ENCODE measurements at regions not wholly inside any gene's neighbourhood (a gene's known extent, or its start where the extent isn't known, plus 50 kb on each side); places are given as distances from the start of the nearest gene placed in this dataset.
A peak's percentile ranks its signal among the peaks of the same experiment; 100 is the strongest.

DNA sequence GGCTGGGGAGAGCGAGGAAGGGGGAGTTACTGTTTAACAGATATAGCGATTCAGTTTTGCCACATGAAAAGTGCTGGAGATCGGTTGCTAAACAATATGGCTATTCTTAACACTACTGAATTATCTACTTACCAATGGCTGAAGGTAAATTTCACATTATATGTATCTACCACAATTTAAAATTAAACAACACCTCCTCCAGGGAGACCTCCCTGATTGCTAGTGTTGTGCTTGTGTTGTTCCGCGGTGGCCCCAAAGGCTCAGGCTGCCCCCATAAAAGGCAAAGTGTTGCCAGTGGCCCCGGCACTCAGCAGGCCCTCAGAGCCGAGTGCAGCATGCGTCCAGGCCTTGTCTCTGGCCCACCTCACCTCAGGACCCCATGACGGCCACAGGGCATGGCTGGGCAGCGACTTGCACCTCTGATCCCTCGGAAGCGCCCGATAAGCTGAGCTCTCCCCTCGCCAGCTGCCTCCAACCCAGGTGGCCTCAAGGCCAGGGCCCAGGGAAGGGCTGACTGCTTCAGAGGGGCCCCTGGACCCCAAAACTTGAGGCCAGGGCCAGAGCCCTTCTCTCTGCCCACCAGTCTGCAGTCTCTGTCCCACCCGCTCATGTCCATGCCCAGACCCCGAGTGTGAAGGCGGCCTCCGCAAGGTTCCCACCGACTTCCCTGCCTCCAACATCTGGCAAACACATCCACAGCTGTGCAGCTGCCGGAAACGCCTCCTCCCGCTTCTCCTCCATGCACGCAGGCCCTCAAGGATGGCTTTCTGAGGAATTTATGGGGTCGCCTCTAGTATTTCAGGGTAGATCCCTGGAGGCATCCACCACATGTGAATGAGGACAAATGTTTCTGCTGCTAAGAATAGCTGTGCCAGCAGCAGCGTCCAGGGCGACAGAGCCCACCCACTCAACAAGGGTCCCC is 60.0 kb downstream of the NCOR2 start:
- in situ Hi-C loops (cut with MboI), result no loop called here

DNA sequence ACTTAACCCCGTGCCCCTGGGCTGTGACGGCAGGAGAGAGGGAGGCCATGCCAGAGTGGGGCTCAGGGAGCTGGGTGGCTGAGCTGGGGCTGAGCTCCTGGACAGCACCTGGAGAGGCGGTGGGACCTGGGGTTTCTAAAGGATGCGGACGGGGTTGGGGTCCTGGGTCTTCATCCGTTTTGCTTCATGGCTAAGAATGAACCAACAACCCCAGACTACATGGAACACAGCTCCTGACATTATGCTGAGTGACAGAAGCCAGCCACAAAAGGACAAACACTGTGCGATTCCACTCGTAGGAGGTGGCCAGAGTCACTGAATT is 60.6 kb downstream of the NCOR2 start:
- Histone ChIP-seq H3K27ac (peak overlapping the region; percentile 41), H3K4me1 (ENCODE audit: insufficient read depth) (peaks cover 32% of the 10 kb centered on the region)

More for the DNA sequence above, 60.0 kb downstream of the NCOR2 start:
- no peaks in the 10 kb centered on the region for H3F3A ChIP-seq (ENCODE audit: insufficient read depth)
- peaks cover 35% of the 10 kb centered on the region for H3K4me1 ChIP-seq (ENCODE audit: insufficient read depth)
- DNase-seq, result peak; percentile 42
- H3K9me3 ChIP-seq (ENCODE audit: low read depth), result no peaks in the 10 kb centered on the region
- no peaks in the 10 kb centered on the region for H3K36me3 ChIP-seq (ENCODE audit: low read depth)
- H3K4me2 ChIP-seq (ENCODE audit: unreplicated experiment), result no peak overlapping the region
- H2AFZ ChIP-seq, result no peak overlapping the region
- H4K20me1 ChIP-seq (ENCODE audit: insufficient read depth), result no peaks in the 10 kb centered on the region
- WGBS, 2 experiments (ENCODE audit: low coverage in 1 of 2, low lambda C conversion rate in 2 of 2, missing lambda C conversion rate in 2 of 2), result 68 to 71% methylated on average over 26 of the region's 26 CpGs
- peaks cover 100% of the 10 kb centered on the region for H3K79me2 ChIP-seq (ENCODE audit: insufficient read depth)
- no peaks in the 10 kb centered on the region for H3K9me2 ChIP-seq (ENCODE audit: insufficient read depth)
- no peak for TF ChIP-seq EZH2 (IDR thresholded peaks at IDR 0.05; ENCODE audit: insufficient read depth, poor library complexity, severe bottlenecking)
- no peak for TF ChIP-seq EZH2phosphoT487 (IDR thresholded peaks at IDR 0.05; ENCODE audit: insufficient read depth, low read depth)
- H3K9ac ChIP-seq, result peak overlapping the region; percentile 47; the same call in 1 of the 2 replicates
- no peak overlapping the region for H3K4me3 ChIP-seq
- no peak overlapping the region; the same call in 1 of the 2 replicates for H3K27ac ChIP-seq
- no peaks in the 10 kb centered on the region for H3K27me3 ChIP-seq (replicated peaks; ENCODE audit: insufficient read depth)

GRCh38 chr12:124506145-124506831 is 61.1 kb downstream of the NCOR2 start:
- H3K27ac ChIP-seq, result peak overlapping the region; percentile 41
- H4K20me1 ChIP-seq (ENCODE audit: insufficient read depth), result no peaks in the 10 kb centered on the region
- no peaks in the 10 kb centered on the region for H3K36me3 ChIP-seq (ENCODE audit: low read depth)
- peak; percentile 76 for DNase-seq
- in situ Hi-C loops (cut with MboI), result no loop called here
- TF ChIP-seq EZH2 (IDR thresholded peaks at IDR 0.05; ENCODE audit: insufficient read depth, poor library complexity, severe bottlenecking) (no peak), EZH2phosphoT487 (IDR thresholded peaks at IDR 0.05; ENCODE audit: insufficient read depth, low read depth) (no peak)
- H3K4me1 ChIP-seq (ENCODE audit: insufficient read depth), result peaks cover 32% of the 10 kb centered on the region
- no peak overlapping the region for H2AFZ ChIP-seq
- H3K4me2 ChIP-seq (ENCODE audit: unreplicated experiment), result peak overlapping the region; percentile 39
- H3K9ac ChIP-seq, result peak overlapping the region; percentile 47
- no peaks in the 10 kb centered on the region for H3K9me2 ChIP-seq (ENCODE audit: insufficient read depth)
- no peaks in the 10 kb centered on the region for H3K27me3 ChIP-seq (replicated peaks; ENCODE audit: insufficient read depth)
- peak overlapping the region; percentile 34; the same call in 1 of the 2 replicates for H3K4me3 ChIP-seq
- H3F3A ChIP-seq (ENCODE audit: insufficient read depth), result no peaks in the 10 kb centered on the region
- H3K79me2 ChIP-seq (ENCODE audit: insufficient read depth), result peaks cover 100% of the 10 kb centered on the region
- 17 to 23% methylated on average over 30 of the region's 30 CpGs for WGBS, 2 experiments (ENCODE audit: low coverage in 1 of 2, low lambda C conversion rate in 2 of 2, missing lambda C conversion rate in 2 of 2)
- no peaks in the 10 kb centered on the region for H3K9me3 ChIP-seq (ENCODE audit: low read depth)

More for the DNA sequence above, 60.6 kb downstream of the NCOR2 start:
- Histone ChIP-seq H3K9me3 (ENCODE audit: low read depth) (no peaks in the 10 kb centered on the region), H3K79me2 (ENCODE audit: insufficient read depth) (peaks cover 100% of the 10 kb centered on the region), H3K9ac (peak overlapping the region; percentile 47), H3K4me2 (ENCODE audit: unreplicated experiment) (peak overlapping the region; percentile 39), H2AFZ (no peak overlapping the region), H3K27me3 (replicated peaks; ENCODE audit: insufficient read depth) (no peaks in the 10 kb centered on the region), H3K4me3 (0 out of 2 replicates have a peak overlapping the region, but pooled peaks have one; percentile 34), H3K9me2 (ENCODE audit: insufficient read depth) (no peaks in the 10 kb centered on the region), H3F3A (ENCODE audit: insufficient read depth) (no peaks in the 10 kb centered on the region), H3K36me3 (ENCODE audit: low read depth) (no peaks in the 10 kb centered on the region), H4K20me1 (ENCODE audit: insufficient read depth) (no peaks in the 10 kb centered on the region)
- WGBS, 2 experiments (ENCODE audit: low coverage in 1 of 2, low lambda C conversion rate in 2 of 2, missing lambda C conversion rate in 2 of 2), result 47 to 49% methylated on average over 8 of the region's 8 CpGs
- no peak for DNase-seq
- in situ Hi-C loops (cut with MboI), result no loop called here
- no peak for TF ChIP-seq EZH2phosphoT487 (IDR thresholded peaks at IDR 0.05; ENCODE audit: insufficient read depth, low read depth)
- no peak for TF ChIP-seq EZH2 (IDR thresholded peaks at IDR 0.05; ENCODE audit: insufficient read depth, poor library complexity, severe bottlenecking)

DNA sequence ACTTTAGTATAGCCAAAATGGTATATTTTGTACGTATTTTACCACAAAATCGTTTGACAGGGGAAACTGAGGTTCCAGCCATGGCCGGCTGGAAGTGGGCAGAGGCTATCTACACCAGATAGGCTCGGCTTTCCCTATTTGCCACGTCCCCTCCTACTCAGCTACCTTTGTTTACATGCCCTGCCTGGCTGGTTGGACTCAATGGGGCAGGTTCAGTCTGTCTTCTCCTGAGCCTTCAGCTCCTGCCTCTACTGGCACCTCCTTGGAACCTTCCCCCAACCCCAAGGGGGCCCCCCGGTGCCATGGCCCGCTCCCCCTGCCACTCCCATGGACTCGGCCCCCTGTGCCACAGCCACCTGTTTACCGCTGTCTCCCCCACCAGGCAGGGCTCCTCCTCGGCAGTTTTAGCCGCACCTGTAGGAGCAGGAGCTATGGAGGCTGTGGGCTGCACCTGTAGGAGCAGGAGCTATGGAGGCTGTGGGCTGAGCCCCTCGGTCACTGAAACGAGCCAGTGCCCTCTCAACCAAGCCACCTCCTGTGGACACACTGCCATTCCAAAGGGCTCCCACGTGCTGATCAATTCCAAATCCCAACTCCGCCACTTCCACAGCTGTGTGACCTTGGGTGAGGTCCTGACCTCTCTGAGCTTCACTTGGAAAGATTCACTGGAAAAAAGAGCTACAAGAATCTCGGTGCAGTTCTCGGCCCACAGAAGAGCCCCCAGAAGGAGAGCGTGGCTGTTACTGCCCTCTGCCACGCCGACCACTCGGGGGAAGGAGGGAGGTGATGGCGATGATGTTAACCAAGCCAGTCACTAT is 62.2 kb downstream of the NCOR2 start:
- in situ Hi-C loops (cut with MboI), result no loop called here
- Histone ChIP-seq H3K9me3 (ENCODE audit: low read depth) (no peaks in the 10 kb centered on the region), H3K27ac (no peak overlapping the region), H3K9me2 (ENCODE audit: insufficient read depth) (no peaks in the 10 kb centered on the region), H3K9ac (no peak overlapping the region), H3K79me2 (ENCODE audit: insufficient read depth) (peaks cover 100% of the 10 kb centered on the region), H3K4me1 (ENCODE audit: insufficient read depth) (peaks cover 36% of the 10 kb centered on the region), H4K20me1 (ENCODE audit: insufficient read depth) (no peaks in the 10 kb centered on the region), H3F3A (ENCODE audit: insufficient read depth) (no peaks in the 10 kb centered on the region), H3K27me3 (replicated peaks; ENCODE audit: insufficient read depth) (no peaks in the 10 kb centered on the region), H3K4me3 (no peak overlapping the region), H3K4me2 (ENCODE audit: unreplicated experiment) (no peak overlapping the region), H2AFZ (no peak overlapping the region), H3K36me3 (ENCODE audit: low read depth) (no peaks in the 10 kb centered on the region)
- no peak for DNase-seq
- TF ChIP-seq EZH2phosphoT487 (IDR thresholded peaks at IDR 0.05; ENCODE audit: insufficient read depth, low read depth), result no peak
- TF ChIP-seq EZH2 (IDR thresholded peaks at IDR 0.05; ENCODE audit: insufficient read depth, poor library complexity, severe bottlenecking), result no peak
- 85 to 87% methylated on average over 20 to 22 of the region's 22 CpGs for WGBS, 2 experiments (ENCODE audit: low coverage in 1 of 2, low lambda C conversion rate in 2 of 2, missing lambda C conversion rate in 2 of 2)

Measured in GM23248 (cell line).